Tibial nerve (tissue), 4 donors: ENCODE measurements at regions not wholly inside any gene's neighbourhood (a gene's known extent, or its start where the extent isn't known, plus 50 kb on each side); places are given as distances from the start of the nearest gene placed in this dataset. TPM values are rescaled to one million over a fixed set of nuclear protein-coding genes. Genes with fewer than 3 reads are reported as not detected.

Source experiments
- DNase-seq, 2 donors: peaks; one replicate each; pipeline ENCODE4 v3.0.0-alpha.2; 2019; ENCODE audit warnings: low spot score in 2 of 2
- H3K27ac ChIP-seq, 4 donors: fragments of 200-600 bp; sonication (generic) in 3 of 4; one replicate each; pipeline ENCODE4 v1.5.1; 2017 to 2019; ENCODE audit warnings: mild to moderate bottlenecking in 1 of 4
- H3K27me3 ChIP-seq, 2 donors: fragments of 200-600 bp; sonication (generic) in 1 of 2; one replicate each; pipeline versions ENCODE4 v1.5.1 to v1.6.0; 2017 to 2019
- H3K36me3 ChIP-seq, 3 donors: fragments of 200-600 bp; sonication (generic); one replicate each; pipeline ENCODE4 v1.5.1; 2018 to 2019
- H3K4me1 ChIP-seq, 4 donors: fragments of 200-600 bp; sonication (generic) in 3 of 4; one replicate each; pipeline ENCODE4 v1.5.1; 2017 to 2019
- H3K4me3 ChIP-seq, 4 donors: fragments of 200-600 bp; sonication (generic) in 3 of 4; one replicate each; pipeline ENCODE4 v1.5.1; 2017 to 2019; ENCODE audit warnings: mild to moderate bottlenecking in 1 of 4, moderate library complexity in 1 of 4
- H3K9me3 ChIP-seq, 4 donors: fragments of 200-600 bp; sonication (generic) in 3 of 4; one replicate each; pipeline ENCODE4 v1.5.1; 2017 to 2019
- CTCF ChIP-seq, 5 experiments: fragments of 200-600 bp in 3 of 5; fragments of 450-650 bp in 2 of 5; sonication (generic) in 3 of 5; IDR thresholded peaks; one replicate each; pipeline ENCODE4 v1.5.1; 2016 to 2019; ENCODE audit warnings: antibody characterized with exemption in 5 of 5, mild to moderate bottlenecking in 3 of 5, moderate library complexity in 2 of 5
- EP300 ChIP-seq, 2 donors: sonication (generic); formaldehyde crosslinking; IDR thresholded peaks; one replicate each; pipeline ENCODE4 v1.6.1; 2017; ENCODE audit warnings: antibody characterized with exemption in 2 of 2, mild to moderate bottlenecking in 1 of 2
- POLR2A ChIP-seq, 2 donors: fragments of 450-650 bp; IDR thresholded peaks; one replicate each; pipeline ENCODE4 v1.6.1; 2017; ENCODE audit warnings: antibody characterized with exemption in 2 of 2, mild to moderate bottlenecking in 2 of 2, moderate library complexity in 2 of 2
- WGBS, 2 donors: methylation state at CpG; one replicate each; pipeline ENCODE4 v1.1.5; 2018; 5-methylcytosine and 5-hydroxymethylcytosine counted together
- small RNA-seq: library from RNA; depleted of rRNA; stranded (forward); fragments of <200 nt; gene quantifications from one replicate; pipeline ENCODE3, GENCODE V24; 2016

- no peaks in the 10 kb centered on the region for H3K36me3 ChIP-seq
Observed at GRCh38 chr11:104221455-104221854, 57.5 kb upstream of the PDGFD start.

GRCh38 chr11:104219096-104219495 is 55.1 kb upstream of the PDGFD start:
- Histone ChIP-seq H3K36me3 (no peaks in the 10 kb centered on the region), H3K4me3 (no peak overlapping the region), H3K9me3 (no peaks in the 10 kb centered on the region), H3K4me1 (peaks cover 0 to 4% (median 0%) of the 10 kb centered on the region in 4 donors), H3K27me3 (no peaks in the 10 kb centered on the region), H3K27ac (no peak overlapping the region)
- TF ChIP-seq CTCF (IDR thresholded peaks at IDR 0.05), result no peak
- TF ChIP-seq POLR2A (IDR thresholded peaks at IDR 0.05), result no peak
- no peak for TF ChIP-seq EP300 (IDR thresholded peaks at IDR 0.05)
- peak in 1 of 2 donors; percentile 5 for DNase-seq
- 62 to 69% methylated on average over 3 of the region's 3 CpGs for WGBS, 2 donors

More at GRCh38 chr11:104221455-104221854, 57.5 kb upstream of the PDGFD start:
- Histone ChIP-seq H3K27ac (no peak overlapping the region), H3K27me3 (no peaks in the 10 kb centered on the region), H3K4me3 (no peak overlapping the region), H3K4me1 (peaks cover 0 to 4% (median 0%) of the 10 kb centered on the region in 4 donors), H3K9me3 (no peaks in the 10 kb centered on the region)
- TF ChIP-seq POLR2A (IDR thresholded peaks at IDR 0.05) (no peak), CTCF (IDR thresholded peaks at IDR 0.05) (no peak), EP300 (IDR thresholded peaks at IDR 0.05) (no peak)
- DNase-seq, result no peak

GRCh38 chr11:104214517-104214916 is 50.6 kb upstream of the PDGFD start:
- H3K4me3 ChIP-seq, result no peak overlapping the region
- H3K4me1 ChIP-seq, result peaks cover 0 to 4% (median 0%) of the 10 kb centered on the region in 4 donors
- H3K9me3 ChIP-seq, result peaks cover 0 to 7% (median 0%) of the 10 kb centered on the region in 4 donors
- 89 to 93% methylated on average over 3 of the region's 3 CpGs for whole genome bisulfite sequencing, 2 donors
- H3K36me3 ChIP-seq, result no peaks in the 10 kb centered on the region
- H3K27me3 ChIP-seq, result no peaks in the 10 kb centered on the region
- DNase-seq, result no peak
- H3K27ac ChIP-seq, result no peak overlapping the region
- TF ChIP-seq CTCF (IDR thresholded peaks at IDR 0.05) (no peak), EP300 (IDR thresholded peaks at IDR 0.05) (no peak), POLR2A (IDR thresholded peaks at IDR 0.05) (no peak)

Small RNAs in the stretch of these regions (small RNA-seq; reads per million reads assigned to genes)
- gene AP001485.1 (not detected), gene MIR7641-1 (not detected)
